Anterior cingulate cortex (tissue), 58 donors: ENCODE measurements at regions not wholly inside any gene's neighbourhood (a gene's known extent, or its start where the extent isn't known, plus 50 kb on each side); places are given as distances from the start of the nearest gene placed in this dataset.
A peak's percentile ranks its signal among the peaks of the same experiment; 100 is the strongest.
"Not testable (repeated sequence)": the region's sequence is repeated elsewhere in the genome, so short reads cannot be mapped to it uniquely, and the experiment has no call there.

Experiments used
- DNase-seq, 58 donors: peaks; one replicate each; lab custom pipeline; 2025; lab: John Stamatoyannopoulos, UW

DNA sequence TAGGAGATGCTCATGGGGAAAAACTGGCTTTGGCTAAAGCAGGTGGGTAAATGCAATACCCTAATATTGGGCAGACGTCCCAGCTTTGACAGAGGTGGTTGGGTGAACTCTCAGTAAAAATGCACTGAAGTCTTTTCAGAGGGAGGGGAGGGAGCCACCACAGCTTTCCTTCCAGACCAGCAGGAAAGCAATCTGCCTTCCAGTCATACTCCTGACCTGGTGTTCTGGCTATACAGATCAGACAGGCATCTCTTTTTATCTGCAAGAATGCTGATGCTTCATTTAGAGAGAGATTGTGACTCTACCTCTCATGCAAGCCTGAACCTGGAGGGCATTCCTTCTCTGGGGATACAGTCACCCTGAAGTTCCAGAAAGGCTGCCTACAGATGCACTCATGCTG, 52.6 kb upstream of the ICA1 start:
- DNase-seq = no peak

DNA sequence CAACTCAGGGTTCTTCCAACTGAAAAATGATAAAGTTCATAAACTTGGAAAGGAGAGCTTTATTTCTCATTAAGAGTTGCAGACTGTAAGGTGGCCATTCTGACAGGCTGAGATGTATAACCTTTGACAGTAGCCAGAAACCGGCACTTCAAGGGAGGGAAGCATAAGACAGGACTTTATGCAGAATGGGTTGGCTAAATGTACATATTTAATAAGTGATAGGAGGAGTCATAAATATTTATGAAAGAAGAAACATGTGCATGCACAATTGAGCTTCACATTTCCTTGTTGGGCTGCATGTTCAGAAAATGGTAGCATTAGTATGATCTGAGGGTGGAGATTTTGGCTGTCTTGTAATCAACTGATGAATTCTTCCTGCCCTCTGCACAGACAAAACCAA, 57.1 kb upstream of the ICA1 start:
- DNase-seq = no peak

DNA sequence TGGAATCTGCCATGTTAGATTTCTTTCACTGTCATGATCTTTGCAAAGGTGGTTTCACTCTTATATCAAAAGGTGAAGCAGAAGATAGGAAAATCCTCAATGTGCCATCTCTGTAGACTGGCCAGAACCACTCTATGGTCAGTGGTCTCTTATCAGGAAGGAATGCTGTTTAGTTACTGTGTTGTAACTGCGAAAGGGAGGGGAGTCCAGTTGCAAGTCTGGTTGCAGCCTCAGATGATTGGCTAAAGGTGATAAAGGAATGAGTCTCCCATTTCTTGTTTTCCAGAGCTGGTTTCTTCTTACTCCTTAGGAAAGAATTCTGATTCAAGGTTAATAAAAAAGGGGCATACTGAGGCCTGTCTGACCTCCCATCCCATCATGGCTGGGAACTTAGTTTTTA, 58.2 kb upstream of the ICA1 start:
- no peak for DNase-seq

DNA sequence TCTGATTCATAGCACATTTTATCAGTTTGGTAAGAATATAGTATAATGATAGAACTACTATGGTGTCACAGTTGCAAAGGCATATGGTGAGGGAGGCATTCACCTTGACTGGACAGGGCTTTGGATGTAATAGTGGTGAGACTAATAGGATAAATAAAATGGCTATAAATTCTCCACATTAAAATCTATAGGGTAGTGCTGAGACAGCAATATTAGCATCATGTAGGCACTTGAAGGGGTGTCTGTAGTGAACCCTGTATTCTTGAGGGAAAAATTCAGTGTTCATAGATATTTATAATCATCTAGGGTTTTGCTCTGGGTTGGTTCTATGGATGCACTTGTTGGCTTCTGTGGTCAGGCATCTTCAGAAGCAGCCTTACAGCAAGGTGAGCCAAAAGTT, 59.3 kb upstream of the ICA1 start:
- no peak for DNase-seq

DNA sequence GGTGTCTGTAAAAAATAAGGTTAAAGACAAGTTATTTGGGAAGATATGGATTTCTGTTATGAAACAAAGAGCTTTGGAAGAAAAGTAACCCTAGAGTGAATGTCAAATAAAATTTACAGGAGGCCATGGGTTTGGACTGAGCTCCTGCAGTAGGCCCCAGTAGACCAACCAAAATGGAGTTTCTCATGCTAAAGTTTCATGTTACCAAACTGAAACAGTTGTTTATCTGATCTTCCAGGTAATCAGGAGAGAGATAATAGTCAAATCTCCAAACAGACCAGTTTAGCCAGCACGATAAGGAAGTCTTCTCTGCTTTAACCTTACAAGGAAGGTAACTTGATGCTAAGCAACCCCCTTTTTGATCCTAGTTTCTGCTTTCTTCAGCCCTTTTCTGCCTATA, 60.7 kb upstream of the ICA1 start:
- no peak for DNase-seq

DNA sequence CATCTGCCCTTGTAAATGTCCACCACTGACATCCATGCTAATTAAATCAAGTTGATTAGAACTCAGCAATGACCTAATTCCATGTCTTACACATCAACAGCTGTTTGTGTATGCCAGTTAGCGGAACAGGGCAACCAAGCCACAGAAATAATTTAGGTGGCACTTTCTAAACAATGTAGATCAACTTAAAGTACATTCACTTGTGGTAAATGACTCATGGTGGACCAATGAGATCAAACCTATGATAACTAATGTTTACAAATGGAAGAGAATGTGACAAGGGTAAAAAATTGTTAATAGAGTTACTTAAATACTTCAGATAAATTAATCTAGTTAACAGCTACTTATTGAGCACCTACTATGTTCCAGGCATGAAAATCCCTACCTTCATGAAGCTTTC, 63.1 kb upstream of the ICA1 start:
- no peak for DNase-seq

DNA sequence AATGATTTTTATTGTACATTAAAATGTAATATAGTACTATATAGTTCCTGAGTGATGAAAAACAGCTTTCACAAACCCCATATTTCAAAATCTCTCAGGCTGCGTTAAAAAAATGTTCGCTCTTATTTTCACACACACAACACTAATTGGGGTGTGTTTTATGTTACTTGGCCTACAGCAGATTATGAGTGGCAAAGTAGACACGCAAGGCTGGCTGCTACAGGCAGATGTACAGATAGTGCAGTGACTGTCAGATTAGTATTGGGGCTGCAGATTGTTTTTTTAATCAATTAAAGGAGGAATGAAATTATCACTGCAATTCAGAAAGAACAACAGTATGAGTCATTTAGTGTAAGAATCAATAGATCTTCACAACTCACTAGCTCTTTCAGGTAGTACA, 65.2 kb upstream of the ICA1 start:
- no peak for DNase-seq

DNA sequence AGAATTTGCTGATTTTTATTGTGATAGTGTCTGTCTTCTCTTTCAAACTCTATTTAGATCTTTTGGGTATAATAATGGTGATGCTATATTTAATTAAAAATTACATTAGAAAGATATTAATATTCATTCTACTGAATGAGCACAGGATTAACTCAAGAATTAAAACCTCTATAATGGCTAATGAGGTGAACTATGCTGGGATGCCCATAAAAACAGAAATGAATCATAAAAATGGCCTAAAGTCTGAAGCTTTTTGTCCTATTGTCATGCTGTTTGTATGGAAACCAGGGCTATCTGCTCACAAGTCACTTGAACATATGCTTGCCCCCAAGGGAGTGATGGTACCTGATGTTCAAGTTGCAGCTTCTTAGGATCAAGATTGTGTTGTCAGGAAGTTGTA, 76.2 kb upstream of the ICA1 start:
- DNase-seq = no peak

DNA sequence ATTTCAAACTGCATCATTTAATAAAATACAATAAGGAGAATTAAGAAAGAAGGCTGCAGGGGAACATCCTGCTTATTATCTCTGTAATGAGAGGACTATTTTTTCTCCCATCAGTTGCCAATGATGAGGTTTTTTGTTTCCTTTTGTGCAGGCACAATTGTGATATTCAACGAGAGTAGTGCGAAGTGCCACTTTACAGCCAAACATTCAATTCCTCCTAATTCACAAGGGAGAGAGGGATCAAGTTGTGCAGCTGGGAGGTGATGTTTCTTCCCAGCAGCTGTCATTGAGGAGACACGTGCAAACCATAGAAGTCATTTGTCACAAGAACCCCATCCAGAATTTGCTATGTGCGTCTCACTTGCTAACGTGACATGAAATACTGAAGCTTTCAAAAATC, 81.6 kb upstream of the ICA1 start:
- peak in 15 of 58 donors; percentile 0 to 39 (median 5) for DNase-seq

DNA sequence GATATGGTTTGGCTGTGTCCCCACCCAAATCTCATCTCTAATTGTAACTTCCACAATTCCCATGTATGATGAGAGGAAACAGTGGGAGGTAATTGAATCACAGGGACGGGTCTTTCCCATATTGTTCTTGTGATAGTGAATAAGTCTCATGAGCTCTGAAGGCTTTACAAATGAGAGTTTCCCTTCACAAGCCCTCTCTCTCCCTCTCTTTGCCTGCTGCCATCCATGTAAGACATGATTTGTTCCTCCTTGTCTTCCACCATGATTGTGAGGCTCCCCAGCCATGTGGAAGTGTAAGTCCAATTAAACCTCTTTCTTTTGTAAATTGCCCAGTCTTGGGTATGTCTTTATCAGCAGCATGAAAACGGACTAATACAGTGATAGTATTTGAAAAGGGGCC, 85.4 kb upstream of the ICA1 start:
- DNase-seq = not testable (repeated sequence)

DNA sequence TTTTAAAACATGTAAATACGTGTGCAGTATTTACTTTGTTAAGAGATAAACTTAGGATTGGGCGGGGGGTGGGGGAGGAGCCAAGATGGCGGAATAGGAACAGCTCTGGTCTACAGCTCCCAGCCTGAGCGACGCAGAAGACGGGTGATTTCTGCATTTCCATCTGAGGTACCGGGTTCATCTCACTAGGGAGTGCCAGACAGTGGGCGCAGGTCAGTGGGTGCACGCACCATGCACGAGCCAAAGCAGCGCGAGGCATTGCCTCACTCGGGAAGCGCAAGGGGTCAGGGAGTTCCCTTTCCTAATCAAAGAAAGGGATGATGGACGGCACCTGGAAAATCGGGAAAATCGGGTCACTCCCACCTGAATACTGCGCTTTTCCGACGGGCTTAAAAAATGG, 81.8 kb upstream of the NXPH1 start:
- not testable (repeated sequence) for DNase-seq

DNA sequence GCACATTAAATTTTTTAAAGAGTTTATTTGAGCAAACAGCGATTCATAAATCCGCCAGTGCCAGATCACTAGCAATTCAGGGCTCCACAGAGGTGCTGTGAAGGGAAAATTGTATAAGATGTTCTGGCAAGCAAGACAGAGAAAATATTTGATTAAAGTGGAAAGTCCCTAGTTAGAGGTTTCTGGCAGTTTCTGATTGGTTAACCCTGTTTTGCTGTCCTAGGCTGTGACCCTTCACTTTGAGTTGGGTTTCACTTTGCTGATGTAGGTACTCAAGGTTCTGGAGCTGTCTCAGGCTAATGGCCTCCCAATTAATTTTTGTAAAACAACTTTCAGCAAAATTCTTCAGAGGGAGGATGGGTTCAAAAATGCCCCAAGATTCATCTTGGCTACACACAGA, 79.4 kb upstream of the NXPH1 start:
- DNase-seq = no peak

DNA sequence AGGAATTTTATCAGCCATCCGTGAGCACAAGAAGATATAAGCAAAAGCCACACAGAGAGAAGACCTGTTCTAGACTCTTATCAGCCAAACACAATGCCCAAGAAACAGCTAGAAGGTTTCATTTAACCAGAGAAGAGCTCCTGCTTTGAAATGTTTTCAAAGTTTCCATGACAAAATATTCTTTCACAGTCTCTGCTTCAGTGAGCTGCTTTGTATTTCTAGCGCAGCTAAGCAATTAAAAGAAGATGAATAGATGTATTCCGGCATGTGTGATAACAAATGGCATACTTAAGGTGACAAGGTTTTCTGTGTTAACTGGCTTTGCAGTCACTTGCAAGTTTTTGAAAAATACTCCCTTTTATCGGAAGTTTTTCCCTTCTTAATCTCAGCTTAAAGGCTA, 78.9 kb upstream of the NXPH1 start:
- no peak for DNase-seq

DNA sequence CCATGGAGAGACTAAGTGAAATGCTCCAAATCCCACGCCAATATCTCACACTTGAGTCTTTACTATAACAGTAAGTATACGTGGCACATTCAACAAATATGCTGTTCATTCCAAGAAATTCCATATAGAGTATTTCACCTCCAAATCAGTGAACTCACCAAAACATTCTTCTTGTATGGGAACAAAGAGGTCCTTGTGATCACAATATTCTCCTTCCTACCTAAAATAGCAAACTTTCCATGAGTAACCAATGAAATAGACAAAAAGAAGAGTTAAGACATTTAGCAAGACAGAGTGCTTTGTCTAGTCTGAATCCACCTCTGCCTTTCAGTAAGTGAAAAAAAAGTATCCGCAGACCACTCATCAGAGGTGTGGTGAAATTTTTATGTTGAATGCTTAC, 77.3 kb upstream of the NXPH1 start:
- no peak for DNase-seq

DNA sequence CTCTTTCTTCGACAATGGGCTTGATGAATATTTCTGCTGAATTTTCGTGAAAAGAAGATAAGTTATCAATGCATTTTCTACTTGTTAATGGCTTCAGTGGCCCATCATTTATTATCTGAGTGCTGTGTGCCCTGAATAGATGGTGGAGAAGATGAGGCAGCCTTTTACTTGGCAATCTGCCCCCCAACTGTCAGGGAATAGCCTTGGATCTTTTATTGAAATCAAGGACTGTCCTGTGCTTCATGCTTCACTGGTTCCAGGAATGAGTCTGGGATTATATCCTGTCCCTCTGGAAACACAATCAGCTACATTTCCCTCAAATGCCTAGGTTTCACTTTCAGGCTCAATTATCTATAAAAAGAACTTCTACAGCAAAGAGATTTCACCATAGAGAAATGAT, 75.9 kb upstream of the NXPH1 start:
- no peak for DNase-seq

DNA sequence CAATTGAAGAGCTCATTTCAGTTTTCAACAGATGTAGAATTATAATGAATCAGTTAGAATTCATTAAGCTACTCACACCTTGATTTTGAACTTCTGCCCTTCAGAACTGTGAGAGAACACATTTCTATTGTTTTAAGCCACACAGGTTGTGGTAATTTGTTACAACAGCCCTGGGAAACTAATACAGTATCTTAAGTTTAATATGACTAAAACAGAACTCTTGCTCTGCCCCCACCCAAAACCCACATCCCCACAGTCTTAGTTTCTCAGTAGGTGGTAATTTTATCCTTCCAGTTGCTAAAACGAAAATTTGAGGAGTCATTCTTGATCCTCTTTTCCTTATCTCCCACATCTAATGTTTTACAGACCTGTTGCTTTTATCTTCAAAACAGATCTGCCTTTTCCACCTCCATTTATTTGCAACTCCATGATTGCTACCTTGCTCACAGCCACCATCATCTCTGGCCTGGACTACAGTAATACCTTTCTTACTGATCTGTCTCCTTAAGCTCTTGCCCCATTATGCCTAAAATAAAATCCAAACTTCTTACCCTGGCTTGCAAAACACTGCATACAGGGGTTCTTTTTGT, 72.8 kb upstream of the NXPH1 start:
- no peak for DNase-seq

DNA sequence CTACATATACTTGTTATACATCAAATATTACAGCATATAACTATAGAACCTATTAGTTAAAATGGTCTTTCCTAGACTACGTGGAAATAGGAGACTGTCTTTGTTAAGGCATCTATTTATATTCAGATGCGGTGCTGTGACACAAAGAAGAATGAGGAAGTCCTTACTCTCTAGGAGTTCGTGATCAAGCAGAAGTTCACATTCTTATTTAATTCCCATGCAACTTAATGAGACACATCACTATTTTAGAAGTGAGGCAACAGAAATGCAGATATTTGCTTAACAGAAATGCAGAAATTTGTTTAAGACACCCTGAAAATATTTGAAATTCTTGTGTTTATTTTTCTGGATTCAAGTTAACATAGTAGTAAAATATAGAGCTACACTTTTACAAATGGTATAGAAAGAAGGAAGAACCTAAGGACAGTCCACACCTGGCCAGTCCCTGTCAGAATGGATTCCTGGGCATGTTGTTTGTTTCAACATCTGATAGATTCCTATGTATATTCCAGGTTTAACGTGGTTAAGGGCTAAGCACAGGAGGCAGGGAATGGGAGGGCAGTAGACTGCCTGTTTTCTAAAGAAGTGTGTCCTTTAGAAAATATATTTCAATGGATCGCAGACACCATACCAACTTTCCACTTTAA, 70.6 kb upstream of the NXPH1 start:
- no peak for DNase-seq

DNA sequence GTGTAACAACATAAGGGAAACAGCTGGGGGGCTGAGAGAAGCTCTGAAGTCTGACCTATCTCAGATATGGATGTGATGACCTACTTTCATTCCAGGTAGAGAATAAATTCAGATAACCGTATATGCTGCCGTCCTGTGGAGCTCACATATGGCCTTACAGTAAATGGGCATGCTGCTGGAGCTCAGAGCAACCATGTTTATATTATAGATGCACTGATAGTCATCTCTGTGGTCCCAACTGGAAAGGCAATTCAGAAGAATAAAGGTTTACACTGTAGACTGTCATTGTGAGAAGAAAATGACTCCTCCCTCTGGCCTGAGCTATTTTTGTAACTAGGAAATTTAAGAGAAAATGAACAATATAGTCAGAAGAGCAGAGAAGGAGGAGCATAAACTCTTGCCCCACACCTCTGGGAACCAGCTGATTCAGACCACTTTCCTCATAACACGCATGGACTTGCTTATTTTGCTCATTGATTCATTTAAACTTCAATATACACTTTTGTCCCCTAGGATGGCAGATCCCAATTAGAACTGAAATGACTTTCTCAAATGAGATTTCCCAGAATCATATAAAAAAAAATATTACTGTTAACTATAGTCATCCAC, 69.9 kb upstream of the NXPH1 start:
- DNase-seq = no peak

DNA sequence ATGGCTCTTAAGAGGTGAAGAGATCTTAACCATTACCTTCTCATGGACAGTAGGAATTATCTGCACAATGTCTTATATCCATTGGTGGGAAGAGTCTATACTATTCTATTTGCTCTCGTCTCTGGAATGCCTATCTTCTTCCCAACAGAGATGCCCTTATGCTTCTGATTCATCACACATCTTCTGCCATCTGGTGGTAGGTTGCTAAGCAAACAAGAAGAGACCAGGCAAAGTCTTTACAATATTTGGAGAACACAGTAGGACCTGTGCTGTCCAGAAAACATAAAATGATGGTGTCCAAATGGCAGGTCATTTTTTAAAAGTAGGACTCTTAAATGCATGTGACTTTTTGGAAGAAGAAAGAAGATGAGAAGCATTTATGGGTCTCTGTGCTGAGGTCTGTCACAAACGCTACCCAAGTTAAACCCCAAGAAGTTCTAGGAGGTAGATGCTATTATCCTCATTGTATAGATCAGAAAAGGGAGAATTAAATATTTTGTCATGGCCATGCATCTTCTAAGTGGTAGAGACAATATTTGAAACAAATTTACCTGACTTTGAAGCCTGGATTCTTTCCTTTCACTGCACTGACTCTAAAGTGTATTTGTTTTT, 67.8 kb upstream of the NXPH1 start:
- DNase-seq = peak in 4 of 58 donors; percentile 2 to 63 (median 12)

DNA sequence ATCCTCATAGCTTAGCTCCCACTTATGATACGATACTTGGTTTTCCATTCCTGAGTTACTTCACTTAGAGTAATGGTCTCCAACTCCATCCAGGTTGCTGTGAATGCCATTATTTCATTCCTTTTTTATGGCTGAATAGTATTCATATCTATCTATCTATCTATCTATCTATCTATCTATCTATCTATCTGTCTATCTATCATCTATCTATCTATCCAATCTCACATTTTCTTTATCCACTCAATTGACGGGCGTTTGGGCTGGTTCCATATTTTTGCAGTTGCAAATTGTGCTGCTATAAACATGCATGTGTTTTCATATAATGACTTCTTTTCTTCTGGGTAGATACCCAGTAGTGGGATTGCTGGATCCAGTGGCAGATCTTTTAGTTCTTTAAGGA, 65.4 kb upstream of the NXPH1 start:
- DNase-seq = not testable (repeated sequence)

DNA sequence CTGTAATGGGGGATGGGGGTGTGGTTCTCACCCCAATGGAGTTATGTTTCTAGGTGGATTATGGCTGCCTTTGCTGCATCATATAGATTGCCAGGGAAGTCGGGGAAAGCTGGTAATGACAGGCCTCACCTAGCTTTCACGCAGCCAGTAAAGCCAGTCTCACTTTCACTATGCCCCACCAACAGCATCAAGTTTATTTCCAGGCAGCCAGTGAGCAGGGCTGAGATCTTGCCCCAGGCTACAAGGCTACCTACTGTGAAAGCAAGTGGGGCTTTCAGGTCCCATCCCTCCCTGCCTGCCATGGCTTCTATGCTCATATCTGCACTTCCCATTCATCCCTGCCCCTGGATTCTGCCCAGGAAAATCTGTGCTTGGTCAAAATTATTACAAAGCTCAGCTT, 61.7 kb upstream of the NXPH1 start:
- no peak for DNase-seq

DNA sequence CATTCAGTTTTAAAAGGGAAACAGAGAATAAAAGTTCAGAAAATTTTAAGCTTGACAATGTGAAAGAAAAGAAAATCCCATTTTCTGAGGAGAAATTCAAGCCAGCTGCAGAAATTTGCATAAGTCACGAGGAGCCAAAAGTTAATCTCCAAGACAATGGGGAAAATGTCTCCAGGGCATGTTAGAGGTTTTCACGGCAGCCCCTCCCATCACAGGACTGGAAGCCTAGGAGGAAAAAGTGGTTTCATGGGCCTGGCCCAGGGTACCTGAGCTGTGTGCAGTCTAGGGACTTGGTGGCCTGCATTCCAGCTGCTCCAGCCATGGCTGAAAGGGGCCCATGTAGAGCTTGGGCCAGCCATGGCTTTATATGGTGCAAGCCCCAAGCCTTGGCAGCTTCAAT, 59.6 kb upstream of the NXPH1 start:
- no peak for DNase-seq
